ENCODE measurements at regions not wholly inside any gene's neighbourhood (a gene's known extent, or its start where the extent isn't known, plus 50 kb on each side); places are given as distances from the start of the nearest gene placed in this dataset.

DNA sequence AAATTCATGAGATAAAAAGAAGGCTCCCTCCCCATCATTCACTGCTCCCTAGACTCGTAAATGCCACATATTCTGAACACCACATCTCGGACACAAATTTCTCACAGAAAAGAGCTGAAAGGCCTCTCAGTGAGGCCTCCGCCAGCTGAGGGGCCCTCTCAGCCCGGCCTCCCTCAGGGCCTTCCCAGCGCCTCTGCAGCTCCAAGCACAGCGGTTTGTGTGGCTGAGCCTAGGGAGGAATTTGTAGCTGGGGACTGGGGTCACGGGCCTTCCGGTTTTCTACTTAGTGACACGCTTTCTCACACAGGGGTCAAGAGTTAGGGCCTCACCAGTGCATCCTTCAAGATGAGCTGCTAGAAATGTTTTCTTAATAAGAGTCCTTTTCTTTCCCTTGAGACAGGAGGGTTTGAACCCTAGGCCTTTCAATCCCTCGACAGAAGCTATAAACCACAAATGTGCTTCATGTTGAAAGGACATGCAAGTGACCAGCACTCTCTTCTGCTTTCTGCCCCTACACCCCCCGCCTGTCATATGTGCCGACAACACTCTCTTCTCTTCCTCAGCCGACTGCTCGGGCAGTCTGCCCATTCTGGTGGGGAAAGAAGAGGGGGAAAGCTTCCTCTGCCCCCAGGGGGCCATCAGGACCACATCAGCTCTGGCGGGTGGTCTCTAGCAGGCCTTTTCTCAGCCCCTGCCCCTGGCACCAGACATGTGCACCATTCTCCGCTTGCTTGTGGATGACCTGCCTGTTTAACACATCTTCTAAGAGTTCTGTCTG, 104.9 kb downstream of the CHIC2 start:
- TF ChIP-seq, protein P1, sequence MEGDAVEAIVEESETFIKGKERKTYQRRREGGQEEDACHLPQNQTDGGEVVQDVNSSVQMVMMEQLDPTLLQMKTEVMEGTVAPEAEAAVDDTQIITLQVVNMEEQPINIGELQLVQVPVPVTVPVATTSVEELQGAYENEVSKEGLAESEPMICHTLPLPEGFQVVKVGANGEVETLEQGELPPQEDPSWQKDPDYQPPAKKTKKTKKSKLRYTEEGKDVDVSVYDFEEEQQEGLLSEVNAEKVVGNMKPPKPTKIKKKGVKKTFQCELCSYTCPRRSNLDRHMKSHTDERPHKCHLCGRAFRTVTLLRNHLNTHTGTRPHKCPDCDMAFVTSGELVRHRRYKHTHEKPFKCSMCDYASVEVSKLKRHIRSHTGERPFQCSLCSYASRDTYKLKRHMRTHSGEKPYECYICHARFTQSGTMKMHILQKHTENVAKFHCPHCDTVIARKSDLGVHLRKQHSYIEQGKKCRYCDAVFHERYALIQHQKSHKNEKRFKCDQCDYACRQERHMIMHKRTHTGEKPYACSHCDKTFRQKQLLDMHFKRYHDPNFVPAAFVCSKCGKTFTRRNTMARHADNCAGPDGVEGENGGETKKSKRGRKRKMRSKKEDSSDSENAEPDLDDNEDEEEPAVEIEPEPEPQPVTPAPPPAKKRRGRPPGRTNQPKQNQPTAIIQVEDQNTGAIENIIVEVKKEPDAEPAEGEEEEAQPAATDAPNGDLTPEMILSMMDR (IDR thresholded peaks at IDR 0.05), result no peak
- no peak for TF ChIP-seq POLR2A (IDR thresholded peaks at IDR 0.05)

Data from tibial nerve (tissue), 3 donors.